ENCODE measurements at regions not wholly inside any gene's neighbourhood (a gene's known extent, or its start where the extent isn't known, plus 50 kb on each side); places are given as distances from the start of the nearest gene placed in this dataset.

- H3K9me3 ChIP-seq (ENCODE audit: insufficient read depth in 2 of 2, low read depth in 1 of 2, low read length in 1 of 2) = 0 out of 4 replicates have a peak, but pooled peaks cover 0 to 5% of the 10 kb centered on the region in 2 experiments
- H3K4ac ChIP-seq (replicated peaks; ENCODE audit: insufficient read length, low read depth, low read length) = no peak overlapping the region
- no peak overlapping the region for H3K4me2 ChIP-seq (ENCODE audit: insufficient read depth in 1 of 2, low read depth in 2 of 2, low read length in 2 of 2)
- H3K79me2 ChIP-seq (ENCODE audit: control insufficient read depth in 1 of 2, insufficient read depth in 2 of 2, low read length in 2 of 2) = no peaks in the 10 kb centered on the region
- FAIRE-seq (no peak), DNase-seq (ENCODE audit: low read depth in 1 of 2, low spot score in 2 of 2) (no peak)
- H2BK5ac ChIP-seq (ENCODE audit: low read depth, low read length) = peak overlapping the region; percentile 83
- no peak overlapping the region for H3K27ac ChIP-seq (ENCODE audit: low read depth, low read length)
- ChIA-PET POLR2A (ENCODE audit: partially characterized antibody) (no interaction called here), CTCF (ENCODE audit: partially characterized antibody) (interaction anchor here (1.1 kb wide), 1 partner anchor 17 kb away, joined by 4 read pairs; no protein-coding TSS in a partner anchor)
- peaks cover 0 to 4% (median 1%) of the 10 kb centered on the region in 4 experiments; a peak in 2 of 7 replicates for H3K4me1 ChIP-seq (replicated peaks in 1 of 4; ENCODE audit: control insufficient read depth in 3 of 4, insufficient read depth in 4 of 4, low read length in 3 of 4)
- H3K56ac ChIP-seq (replicated peaks; ENCODE audit: insufficient read length, low read depth, low read length) = no peak overlapping the region
- H4K20me1 ChIP-seq (replicated peaks in 1 of 2; ENCODE audit: control insufficient read depth in 1 of 2, insufficient read depth in 2 of 2, low read length in 2 of 2) = no peaks in the 10 kb centered on the region
- no peaks in the 10 kb centered on the region for H3K79me1 ChIP-seq (ENCODE audit: low read depth, low read length)
- H3K27me3 ChIP-seq (replicated peaks in 1 of 4; ENCODE audit: control insufficient read depth in 3 of 4, extremely low read depth in 1 of 4, insufficient read depth in 3 of 4, low read length in 3 of 4) = no peaks in the 10 kb centered on the region
- 87% methylated on average over 3 of the region's 3 CpGs; no CpG with 5 or more reads in 1 of the 2 experiments for WGBS, 2 experiments (ENCODE audit: extremely low coverage in 1 of 2, insufficient coverage in 1 of 2, insufficient read length in 1 of 2, insufficient replicate concordance in 2 of 2, low coverage in 1 of 2, low lambda C conversion rate in 2 of 2, missing lambda C conversion rate in 1 of 2)
- H4K91ac ChIP-seq (replicated peaks; ENCODE audit: insufficient read length, low read length) = no peak overlapping the region
- no peak overlapping the region for H4K5ac ChIP-seq (ENCODE audit: insufficient read length, low read depth, low read length)
- H2AFZ ChIP-seq (ENCODE audit: low read length) = no peak overlapping the region
- H3K14ac ChIP-seq (ENCODE audit: insufficient read length) = no peak overlapping the region
- no peak overlapping the region for H4K8ac ChIP-seq (ENCODE audit: extremely low read depth, insufficient read depth, low read length)
- no peak overlapping the region for H3K9ac ChIP-seq (replicated peaks in 1 of 4; ENCODE audit: extremely low read depth in 1 of 4, low read depth in 3 of 4, low read length in 3 of 4)
- no peaks in the 10 kb centered on the region for H3K36me3 ChIP-seq (ENCODE audit: control insufficient read depth in 2 of 4, insufficient read depth in 4 of 4, low read length in 3 of 4)
- no peak overlapping the region for H2AK5ac ChIP-seq (ENCODE audit: low read depth, low read length)
- no peak overlapping the region for H3K18ac ChIP-seq (ENCODE audit: extremely low read depth, low read length)
- no peak overlapping the region for H3K23ac ChIP-seq (ENCODE audit: insufficient read length)
- no peak overlapping the region for H3K4me3 ChIP-seq (ENCODE audit: extremely low read depth in 1 of 4, insufficient read depth in 2 of 4, low read depth in 3 of 4, low read length in 4 of 4)
- H2BK12ac ChIP-seq (ENCODE audit: low read depth, low read length) = no peak overlapping the region; the same call in 1 of the 2 replicates
- no peak overlapping the region for H2BK120ac ChIP-seq (replicated peaks; ENCODE audit: low read depth, low read length)
- no peak overlapping the region for H2BK15ac ChIP-seq (ENCODE audit: low read length)
- no peak overlapping the region for H2BK20ac ChIP-seq (ENCODE audit: low read length)
- H3K23me2 ChIP-seq (ENCODE audit: low read depth, low read length) = no peaks in the 10 kb centered on the region
- no peak for TF ChIP-seq EGR1 (IDR thresholded peaks at IDR 0.05; ENCODE audit: borderline replicate concordance, low read depth, low read length)
- TF ChIP-seq PHF8 (conservative IDR thresholded peaks at IDR 0.05; ENCODE audit: low read depth, low read length) = no peak
- TF ChIP-seq GTF2F1 (IDR thresholded peaks at IDR 0.05; ENCODE audit: borderline replicate concordance, low read depth, low read length) = no peak
- TF ChIP-seq CEBPB (IDR thresholded peaks at IDR 0.05; ENCODE audit: low read depth, low read length) = no peak
- no peak for TF ChIP-seq USF2 (IDR thresholded peaks at IDR 0.05; ENCODE audit: low read length)
- no peak for TF ChIP-seq BRCA1 (IDR thresholded peaks at IDR 0.05; ENCODE audit: low read depth, low read length)
- no peak for TF ChIP-seq KDM4A (IDR thresholded peaks at IDR 0.05; ENCODE audit: low read depth, low read length, severe bottlenecking)
- TF ChIP-seq RXRA (IDR thresholded peaks at IDR 0.05; ENCODE audit: insufficient read depth, low read depth, low read length) = no peak
These were observed 733.3 kb downstream of the HACE1 start for GRCh38 chr6:104126315-104127005.

Measured in H1 (cell line).